Heart left ventricle (tissue), 16 donors: ENCODE measurements at regions not wholly inside any gene's neighbourhood (a gene's known extent, or its start where the extent isn't known, plus 50 kb on each side); places are given as distances from the start of the nearest gene placed in this dataset.

ENCODE experiments used
- ATAC-seq, 4 donors: fragments of 200-7000 bp; cut with Tn5 transposase; one replicate each; pipeline ENCODE4 v1.9.1; 2020 to 2022; ENCODE audit warnings: moderate library complexity in 4 of 4, mild to moderate bottlenecking in 3 of 4, moderate number of reproducible peaks in 1 of 4
- DNase-seq, 5 donors: peaks; one replicate each; pipeline ENCODE4 v3.0.0-alpha.2; 2020
- H3K27ac ChIP-seq, 12 donors: fragments of 200-600 bp; sonication (generic) in 4 of 12; one replicate each; pipeline versions ENCODE4 v1.5.0 to v1.8.0; 2016 to 2022; ENCODE audit warnings: mild to moderate bottlenecking in 2 of 12
- H3K27me3 ChIP-seq, 9 donors: fragments of 200-600 bp; sonication (generic) in 2 of 9; one replicate each; pipeline versions ENCODE4 v1.5.1 to v1.8.0; 2016 to 2022; ENCODE audit warnings: mild to moderate bottlenecking in 3 of 9
- H3K36me3 ChIP-seq, 9 donors: fragments of 200-600 bp; sonication (generic) in 2 of 9; one replicate each; pipeline versions ENCODE4 v1.5.0 to v1.8.0; 2018 to 2022; ENCODE audit warnings: mild to moderate bottlenecking in 2 of 9
- H3K4me1 ChIP-seq, 12 donors: fragments of 200-600 bp; sonication (generic) in 4 of 12; one replicate each; pipeline versions ENCODE4 v1.5.0 to v1.8.0; 2016 to 2022; ENCODE audit warnings: mild to moderate bottlenecking in 3 of 12
- H3K4me3 ChIP-seq, 12 donors: fragments of 200-600 bp; sonication (generic) in 4 of 12; one replicate each; pipeline versions ENCODE4 v1.5.0 to v1.8.0; 2017 to 2022; ENCODE audit warnings: mild to moderate bottlenecking in 9 of 12, moderate library complexity in 4 of 12
- H3K9me3 ChIP-seq, 12 donors: fragments of 200-600 bp; sonication (generic) in 4 of 12; one replicate each; pipeline versions ENCODE4 v1.5.0 to v1.8.0; 2016 to 2022; ENCODE audit warnings: mild to moderate bottlenecking in 1 of 12
- CTCF ChIP-seq, 12 donors: fragments of 200-600 bp; sonication (generic) in 4 of 12; IDR thresholded peaks; one replicate each; pipeline versions ENCODE4 v1.5.0 to v1.8.0; 2018 to 2022; ENCODE audit warnings: antibody characterized with exemption in 12 of 12, mild to moderate bottlenecking in 5 of 12
- POLR2A ChIP-seq, 2 donors: fragments of 450-650 bp; IDR thresholded peaks; one replicate each; pipeline ENCODE4 v1.6.1; 2017; ENCODE audit warnings: antibody characterized with exemption in 2 of 2, mild to moderate bottlenecking in 2 of 2, moderate library complexity in 2 of 2
- WGBS, 4 donors: extraction: QIAGEN DNeasy Blood & Tissue Kit in 2 of 4; methylation state at CpG; one replicate each; pipeline versions ENCODE4 v1.1.5 to v1.1.7; 2013 to 2018; 5-methylcytosine and 5-hydroxymethylcytosine counted together
- intact Hi-C, 10 donors: fragments of 100-400 bp; cut with DNase I; formaldehyde crosslinking; loops; one replicate each; pipeline versions ENCODE4 v1.11.1 to v1.14.2; 2022
- donor health status: ischemic (EF 13 %, LVEDD 7.1; RV severe dilation, severe dysfunction).
- donor health status: healthy with polysubstance abuse.
- donor health status: DM: no; HTN: yes; CAD: no.
- donor health status: DM: no; HTN: no; CAD: no.
- donor health status: ischemic (EF 25% LVEDD 6.9; RV normal size, moderate dysfunction).
- donor health status: ischemic (EF 25% LVEDD 5.7; RV mildly dilated, moderate dysfunction).
- donor health status: healthy.
- donor health status: DM: yes; HTN: yes; CAD: no.
- donor health status: ischemic (EF 35%, LVEDD 5.7; RV mildly dilated, moderate dysfunction).
- donor health status: nonischemic (EF 11% LVEDD 7.7; RV severe dilation, severe dysfunction).
- donor health status: DM: yes; HTN: yes; CAD: no.
- donor health status: PGD.
- donor health status: ischemic (EF 29% LVEDD 5.4; RV normal size, mild dysfunction).
- donor health status: nonischemic (EF 23%, LVEDD 6.1; RV moderate dilation, normal function).

- WGBS, 4 donors = 85 to 90% (median 89%) methylated on average over 3 of the region's 3 CpGs
- H3K27ac ChIP-seq = peak overlapping the region in 1 of 12 donors; percentile 76
Observed at GRCh38 chr2:215746887-215747615, 266.3 kb downstream of the MREG start.

GRCh38 chr2:215746226-215746886 is 267.0 kb downstream of the MREG start:
- no peaks in the 10 kb centered on the region for H3K36me3 ChIP-seq
- H3K4me3 ChIP-seq = no peak overlapping the region
- no peaks in the 10 kb centered on the region for H3K9me3 ChIP-seq
- DNase-seq (no peak), ATAC-seq (no peak)
- no peaks in the 10 kb centered on the region for H3K27me3 ChIP-seq
- H3K4me1 ChIP-seq = peaks cover 0 to 69% (median 19%) of the 10 kb centered on the region in 12 donors
- TF ChIP-seq CTCF (IDR thresholded peaks at IDR 0.05) (no peak), POLR2A (IDR thresholded peaks at IDR 0.05) (no peak)
- no peak overlapping the region for H3K27ac ChIP-seq
- WGBS, 4 donors = 61 to 72% (median 67%) methylated on average over 8 to 9 of the region's 9 CpGs
- intact Hi-C loops = no loop called here

More at GRCh38 chr2:215746887-215747615, 266.3 kb downstream of the MREG start:
- ATAC-seq = no peak
- H3K4me3 ChIP-seq = no peak overlapping the region
- peaks cover 0 to 66% (median 19%) of the 10 kb centered on the region in 12 donors for H3K4me1 ChIP-seq
- no peaks in the 10 kb centered on the region for H3K27me3 ChIP-seq
- DNase-seq = no peak
- intact Hi-C loops = no loop called here
- no peak for TF ChIP-seq CTCF (IDR thresholded peaks at IDR 0.05)
- TF ChIP-seq POLR2A (IDR thresholded peaks at IDR 0.05) = no peak
- no peaks in the 10 kb centered on the region for H3K9me3 ChIP-seq
- H3K36me3 ChIP-seq = no peaks in the 10 kb centered on the region

DNA sequence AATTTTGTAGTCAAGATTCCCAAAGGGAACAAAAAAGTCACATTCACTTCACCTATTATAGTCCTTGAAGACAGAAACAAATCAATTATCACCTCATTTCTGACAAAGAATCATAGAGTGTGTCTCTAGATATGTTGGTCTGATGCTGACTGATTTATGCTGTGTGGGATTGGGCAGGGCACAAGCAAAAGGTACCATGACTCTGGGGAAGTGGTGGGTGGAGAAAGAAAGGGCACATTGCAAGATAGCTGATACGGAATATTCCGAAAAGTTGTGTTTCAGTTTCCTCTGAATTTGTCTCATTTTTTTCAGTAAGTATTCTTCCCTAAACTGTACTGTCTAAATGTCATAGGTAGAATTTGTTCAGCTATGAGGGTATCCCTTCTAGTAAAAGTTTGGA is 268.0 kb downstream of the MREG start:
- no peak overlapping the region for H3K27ac ChIP-seq
- no peaks in the 10 kb centered on the region for H3K36me3 ChIP-seq
- peaks cover 0 to 59% (median 19%) of the 10 kb centered on the region in 12 donors for H3K4me1 ChIP-seq
- no peaks in the 10 kb centered on the region for H3K9me3 ChIP-seq
- ATAC-seq = no peak
- no peak overlapping the region for H3K4me3 ChIP-seq
- no peak for DNase-seq
- 93 to 99% (median 95%) methylated on average over 2 of the region's 2 CpGs for WGBS, 4 donors
- no peaks in the 10 kb centered on the region for H3K27me3 ChIP-seq
- intact Hi-C loops = no loop called here
- TF ChIP-seq CTCF (IDR thresholded peaks at IDR 0.05) = no peak
- no peak for TF ChIP-seq POLR2A (IDR thresholded peaks at IDR 0.05)

GRCh38 chr2:215744514-215744913 is 268.8 kb downstream of the MREG start:
- H3K27me3 ChIP-seq = no peaks in the 10 kb centered on the region
- no peak overlapping the region for H3K4me3 ChIP-seq
- 97 to 99% (median 98%) methylated on average over 4 of the region's 4 CpGs for WGBS, 4 donors
- ATAC-seq (no peak), DNase-seq (no peak)
- H3K4me1 ChIP-seq = peaks cover 0 to 51% (median 15%) of the 10 kb centered on the region in 12 donors
- intact Hi-C loops = no loop called here
- H3K27ac ChIP-seq = no peak overlapping the region
- no peaks in the 10 kb centered on the region for H3K9me3 ChIP-seq
- H3K36me3 ChIP-seq = no peaks in the 10 kb centered on the region
- no peak for TF ChIP-seq CTCF (IDR thresholded peaks at IDR 0.05)
- TF ChIP-seq POLR2A (IDR thresholded peaks at IDR 0.05) = no peak
